Muscle layer of duodenum (tissue), 2 donors: ENCODE measurements at regions not wholly inside any gene's neighbourhood (a gene's known extent, or its start where the extent isn't known, plus 50 kb on each side); places are given as distances from the start of the nearest gene placed in this dataset.

Experiments used
- H3K27ac ChIP-seq: one replicate; pipeline ENCODE4 v1.7.0; 2013; ENCODE audit warnings: mild to moderate bottlenecking, low read length
- H3K27me3 ChIP-seq: one replicate; pipeline ENCODE4 v1.7.0; 2013; ENCODE audit warnings: low read depth, mild to moderate bottlenecking, control low read depth, low read length
- H3K36me3 ChIP-seq, 2 donors: one replicate each; pipeline ENCODE4 v1.7.0; 2013; ENCODE audit warnings: low read length in 2 of 2, control low read depth in 1 of 2, mild to moderate bottlenecking in 1 of 2; ENCODE audit not compliant: insufficient read depth in 2 of 2, control insufficient read depth in 1 of 2
- H3K4me1 ChIP-seq, 2 donors: one replicate each; pipeline ENCODE4 v1.7.0; 2013; ENCODE audit warnings: low read length in 2 of 2, mild to moderate bottlenecking in 2 of 2, control low read depth in 1 of 2, moderate library complexity in 1 of 2; ENCODE audit not compliant: insufficient read depth in 2 of 2, control insufficient read depth in 1 of 2
- H3K4me3 ChIP-seq, 2 donors: one replicate each; pipeline ENCODE4 v1.7.0; 2013; ENCODE audit warnings: low read length in 2 of 2, low read depth in 1 of 2, mild to moderate bottlenecking in 1 of 2
- H3K9me3 ChIP-seq, 2 donors: one replicate each; pipeline ENCODE4 v1.7.0; 2013; ENCODE audit warnings: low read length in 2 of 2, control low read depth in 1 of 2, mild to moderate bottlenecking in 1 of 2; ENCODE audit not compliant: control insufficient read depth in 1 of 2
- donor health status: healthy.

DNA sequence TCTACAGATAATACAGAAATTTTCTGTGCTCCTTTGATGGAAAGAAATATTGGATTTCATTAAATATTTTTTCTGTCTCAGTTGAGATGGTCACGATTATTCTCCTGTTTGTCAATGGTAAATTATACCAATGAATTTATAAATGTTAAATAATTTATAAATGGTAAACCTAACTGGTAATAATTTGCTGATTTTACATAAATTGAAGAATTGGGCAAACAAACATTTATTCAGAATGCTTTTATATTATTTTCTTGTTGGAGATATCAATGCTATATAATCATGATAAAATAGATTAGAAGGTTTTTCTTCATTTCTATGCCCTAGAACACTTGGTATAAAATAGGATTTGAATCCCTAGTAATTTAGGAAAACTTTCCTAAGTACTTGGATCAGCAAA lies 597.6 kb upstream of the IGFBP3 start:
- Histone ChIP-seq H3K4me1 (no peaks in the 10 kb centered on the region), H3K4me3 (no peak overlapping the region), H3K27me3 (no peaks in the 10 kb centered on the region), H3K27ac (no peak overlapping the region), H3K36me3 (no peaks in the 10 kb centered on the region), H3K9me3 (no peaks in the 10 kb centered on the region)

DNA sequence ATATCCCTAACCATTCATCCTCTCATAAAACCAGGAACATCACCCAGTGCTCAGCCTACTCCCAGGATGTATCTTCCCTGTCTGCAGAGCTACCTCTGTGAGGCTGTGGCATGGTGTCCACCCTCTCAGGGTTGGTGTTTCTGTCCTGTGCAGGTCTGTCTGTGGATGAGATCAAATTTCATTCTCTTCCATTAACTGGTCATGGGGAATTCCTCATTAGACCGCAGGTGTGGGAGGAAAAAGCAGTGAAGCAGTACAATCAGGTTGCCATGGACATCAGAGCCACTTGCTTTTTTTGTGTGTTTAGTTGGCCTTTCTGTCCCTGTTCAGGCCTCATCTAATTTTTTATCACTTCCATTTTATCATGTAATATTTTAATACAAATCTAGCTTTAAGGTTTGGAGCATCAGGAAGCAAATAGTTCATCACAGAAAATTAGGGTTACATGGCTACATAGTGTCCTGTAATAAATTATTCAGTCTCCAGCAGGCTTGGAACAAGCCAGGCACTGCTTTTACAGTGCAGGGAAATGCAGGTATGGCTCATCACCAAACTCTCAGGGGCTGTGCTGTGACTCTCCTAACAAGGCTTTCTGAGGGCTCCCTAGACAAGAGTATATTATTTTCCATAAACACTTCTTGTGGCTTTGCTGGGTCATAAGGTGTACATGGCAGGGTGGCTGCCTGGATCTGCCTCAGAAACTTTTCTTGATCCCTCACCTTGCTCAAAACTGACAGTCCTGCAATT lies 594.9 kb upstream of the IGFBP3 start:
- no peaks in the 10 kb centered on the region for H3K9me3 ChIP-seq
- no peak overlapping the region for H3K4me3 ChIP-seq
- no peaks in the 10 kb centered on the region for H3K4me1 ChIP-seq
- H3K36me3 ChIP-seq: no peaks in the 10 kb centered on the region
- H3K27me3 ChIP-seq: no peaks in the 10 kb centered on the region
- H3K27ac ChIP-seq: no peak overlapping the region

DNA sequence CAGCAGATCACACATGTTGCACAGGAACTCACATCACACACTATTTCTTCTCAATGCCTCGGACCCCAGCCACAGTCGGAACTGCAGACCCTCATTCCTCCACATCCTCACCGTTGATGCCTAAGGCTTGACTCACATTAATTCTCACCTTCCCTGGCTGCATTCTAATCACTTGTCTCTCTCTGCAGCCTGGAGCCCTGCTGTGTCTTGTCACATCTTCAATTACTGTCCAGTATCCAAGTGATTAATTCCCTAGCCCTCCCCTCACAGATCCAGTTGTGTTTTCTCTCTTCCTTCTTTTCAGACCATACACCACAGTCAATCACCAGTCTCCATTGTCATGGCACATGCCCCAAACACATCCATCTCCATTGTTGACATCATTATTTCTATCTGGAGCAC lies 592.4 kb upstream of the IGFBP3 start:
- Histone ChIP-seq H3K9me3 (peaks cover 0 to 5% of the 10 kb centered on the region in 2 donors), H3K27ac (no peak overlapping the region), H3K36me3 (no peaks in the 10 kb centered on the region), H3K27me3 (no peaks in the 10 kb centered on the region), H3K4me1 (no peaks in the 10 kb centered on the region), H3K4me3 (no peak overlapping the region)

DNA sequence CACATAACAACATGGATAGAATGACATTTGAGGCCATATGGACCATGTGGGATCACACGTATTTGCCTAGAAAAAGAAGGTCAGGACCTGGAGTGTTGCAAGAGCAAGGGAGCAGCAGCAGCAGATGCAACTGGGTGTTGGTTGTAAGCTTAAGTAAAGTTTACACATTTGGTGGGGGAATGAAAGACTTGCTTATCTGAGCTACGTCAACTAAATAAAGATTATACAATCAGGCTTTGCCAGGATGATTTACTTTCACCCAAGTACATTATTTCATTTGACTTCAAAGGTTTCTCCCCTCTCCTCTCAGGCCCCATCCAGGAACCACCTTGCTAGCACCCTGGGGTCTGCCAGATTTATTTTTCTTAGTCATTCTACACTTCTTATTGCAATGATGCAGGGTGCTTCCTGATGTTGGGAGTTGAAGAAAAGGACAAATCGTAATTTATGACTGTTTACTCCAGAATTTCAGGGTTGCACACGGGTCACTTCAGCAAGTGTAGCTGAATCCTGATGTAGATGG lies 591.9 kb upstream of the IGFBP3 start:
- Histone ChIP-seq H3K36me3 (no peaks in the 10 kb centered on the region), H3K4me3 (no peak overlapping the region), H3K27ac (no peak overlapping the region)

DNA sequence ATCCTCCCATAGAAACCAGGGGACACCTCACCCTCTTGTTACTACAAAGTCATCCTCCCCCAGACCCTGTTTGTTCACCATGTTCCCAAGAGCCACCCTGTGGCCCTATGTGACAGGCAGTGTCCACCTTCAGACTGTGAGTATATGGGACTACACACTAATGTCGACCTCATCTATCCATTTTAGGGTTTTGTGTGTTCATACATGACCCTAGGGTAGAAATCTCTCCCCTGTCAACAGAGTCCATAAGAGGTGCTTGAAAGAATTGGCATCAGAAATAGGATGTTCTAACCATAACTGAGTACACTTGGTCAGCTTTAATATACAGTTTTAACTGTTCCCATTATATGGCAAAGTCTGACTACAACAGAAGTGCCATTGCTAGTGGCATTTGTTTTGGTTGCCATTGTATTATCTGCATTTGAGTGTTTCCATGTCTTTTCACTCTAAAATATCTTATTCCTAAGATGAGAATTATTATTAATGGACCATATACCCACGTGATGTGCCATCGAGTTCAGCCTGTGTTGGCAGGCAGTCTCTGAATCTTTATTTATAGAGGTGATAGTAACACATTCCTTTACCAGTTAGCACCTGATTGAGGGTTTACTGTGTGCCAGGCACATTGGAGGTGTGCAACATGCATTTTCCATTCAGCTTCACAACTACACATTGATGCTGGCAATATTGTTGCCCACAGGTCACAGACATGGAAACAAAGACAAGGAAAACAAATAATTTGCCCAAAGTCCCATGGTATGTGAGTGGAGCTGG lies 590.6 kb upstream of the IGFBP3 start:
- H3K4me3 ChIP-seq: no peak overlapping the region
- H3K27me3 ChIP-seq: no peaks in the 10 kb centered on the region
- peaks cover 0 to 8% of the 10 kb centered on the region in 2 donors for H3K9me3 ChIP-seq
- no peaks in the 10 kb centered on the region for H3K4me1 ChIP-seq
- H3K36me3 ChIP-seq: no peaks in the 10 kb centered on the region
- H3K27ac ChIP-seq: no peak overlapping the region

More for the DNA sequence above, 591.9 kb upstream of the IGFBP3 start:
- Histone ChIP-seq H3K27me3 (no peaks in the 10 kb centered on the region), H3K9me3 (peaks cover 0 to 6% of the 10 kb centered on the region in 2 donors), H3K4me1 (no peaks in the 10 kb centered on the region)

DNA sequence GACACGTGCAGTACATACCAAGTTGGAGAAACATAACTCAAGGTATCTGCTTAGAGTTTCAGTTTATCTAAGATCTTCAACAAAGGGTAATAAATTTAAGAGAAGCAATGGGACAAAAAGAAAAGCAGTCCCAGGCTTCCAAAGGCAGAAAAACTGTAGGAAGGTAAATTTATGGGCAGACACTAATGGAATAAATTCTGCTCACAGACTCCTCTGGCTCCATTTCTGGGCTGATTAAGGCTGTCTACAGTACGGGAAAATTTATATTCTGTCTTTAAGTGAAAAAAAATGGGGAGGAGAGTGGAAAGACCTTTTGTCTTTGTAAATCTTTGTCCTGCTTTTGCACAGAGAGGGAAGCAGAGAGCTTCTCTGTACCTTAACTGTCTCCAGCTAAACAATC lies 587.5 kb upstream of the IGFBP3 start:
- H3K4me1 ChIP-seq: no peaks in the 10 kb centered on the region
- peaks cover 0 to 13% of the 10 kb centered on the region in 2 donors for H3K9me3 ChIP-seq
- no peaks in the 10 kb centered on the region for H3K27me3 ChIP-seq
- no peak overlapping the region for H3K4me3 ChIP-seq
- no peaks in the 10 kb centered on the region for H3K36me3 ChIP-seq
- no peak overlapping the region for H3K27ac ChIP-seq

DNA sequence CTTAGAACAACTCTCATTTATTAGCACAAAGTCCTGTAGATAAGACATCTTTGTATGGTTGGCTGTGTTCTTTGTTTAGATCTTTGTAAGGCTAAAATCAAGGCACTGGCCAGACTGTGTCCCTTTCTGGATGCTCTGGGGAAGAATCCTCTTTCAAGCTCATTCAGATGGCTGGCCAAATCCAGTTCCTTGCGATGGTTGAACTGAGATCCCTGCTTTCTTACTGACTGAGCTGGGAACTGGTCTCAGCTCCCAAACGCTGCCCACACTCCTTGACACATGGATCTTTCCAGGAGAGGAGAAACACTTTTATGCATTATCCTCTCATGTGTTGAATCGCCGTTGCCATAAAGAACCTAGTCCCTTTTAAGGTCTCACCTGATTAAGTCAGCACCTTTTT lies 586.5 kb upstream of the IGFBP3 start:
- Histone ChIP-seq H3K4me1 (no peaks in the 10 kb centered on the region), H3K4me3 (no peak overlapping the region), H3K36me3 (no peaks in the 10 kb centered on the region), H3K27ac (no peak overlapping the region), H3K9me3 (peaks cover 0 to 13% of the 10 kb centered on the region in 2 donors), H3K27me3 (no peaks in the 10 kb centered on the region)

DNA sequence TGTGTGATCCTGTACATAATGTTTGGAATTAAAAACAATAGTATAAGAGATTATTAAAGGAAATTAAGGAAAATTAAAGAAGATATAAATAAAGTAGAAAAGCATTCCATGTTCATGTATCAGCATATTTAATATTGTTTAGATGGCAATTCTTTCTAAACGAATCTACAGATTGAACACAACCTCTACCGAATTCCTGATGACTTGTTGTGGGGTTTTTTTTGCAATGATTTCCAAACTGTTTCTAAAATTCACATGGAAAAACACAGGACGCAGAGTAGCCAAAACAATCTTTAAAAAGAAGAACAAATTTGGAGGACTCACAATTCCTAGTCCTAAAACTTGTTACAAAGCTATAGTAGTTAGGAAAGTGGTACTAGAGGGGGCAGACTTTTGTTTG lies 573.4 kb upstream of the IGFBP3 start:
- peaks cover 0 to 3% of the 10 kb centered on the region in 2 donors for H3K4me1 ChIP-seq
- no peak overlapping the region for H3K4me3 ChIP-seq
- no peaks in the 10 kb centered on the region for H3K27me3 ChIP-seq
- peaks cover 0 to under 1% of the 10 kb centered on the region in 2 donors for H3K9me3 ChIP-seq
- H3K27ac ChIP-seq: no peak overlapping the region
- no peaks in the 10 kb centered on the region for H3K36me3 ChIP-seq

DNA sequence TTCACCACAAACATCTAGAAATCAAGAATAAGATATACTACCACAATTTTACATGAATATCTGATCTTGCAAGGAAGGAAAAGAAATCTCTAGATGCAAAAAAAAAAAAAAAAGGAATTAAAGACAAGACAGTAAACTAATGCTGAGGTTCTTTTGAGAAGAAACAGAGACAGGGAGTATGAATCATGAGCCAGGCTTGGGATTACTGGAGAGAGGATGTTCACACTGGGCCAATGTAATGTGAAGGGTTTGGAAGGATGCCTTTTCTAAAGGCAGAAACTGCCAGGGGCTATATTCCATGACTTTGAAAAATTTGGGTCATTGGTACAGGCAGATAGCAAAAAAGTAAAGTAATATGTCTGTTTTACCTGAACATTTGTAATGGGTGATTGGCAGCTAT lies 573.0 kb upstream of the IGFBP3 start:
- no peaks in the 10 kb centered on the region for H3K9me3 ChIP-seq
- H3K27me3 ChIP-seq: no peaks in the 10 kb centered on the region
- no peaks in the 10 kb centered on the region for H3K36me3 ChIP-seq
- no peak overlapping the region for H3K4me3 ChIP-seq
- peaks cover 0 to 5% of the 10 kb centered on the region in 2 donors for H3K4me1 ChIP-seq
- H3K27ac ChIP-seq: no peak overlapping the region

DNA sequence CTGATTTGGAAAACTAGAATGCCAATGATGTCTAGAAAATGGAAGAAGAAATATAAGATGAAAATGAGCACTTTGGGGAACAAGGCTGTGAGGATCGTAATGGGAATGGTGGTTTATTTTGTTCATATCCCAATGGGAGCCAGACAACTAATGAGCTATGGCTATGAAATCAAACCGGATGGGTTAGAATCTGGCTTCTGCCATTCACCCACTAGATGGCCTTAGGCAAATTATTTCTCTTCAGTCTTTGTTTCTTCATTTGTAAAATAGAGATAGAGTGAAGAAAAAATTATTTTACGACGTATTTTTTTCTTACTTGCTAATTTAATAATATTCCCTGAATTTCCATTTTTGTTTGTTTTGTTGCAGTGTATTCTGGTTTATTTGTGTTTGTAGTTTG lies 572.1 kb upstream of the IGFBP3 start:
- Histone ChIP-seq H3K36me3 (no peaks in the 10 kb centered on the region), H3K4me1 (peaks cover 0 to 10% of the 10 kb centered on the region in 2 donors), H3K27ac (no peak overlapping the region), H3K4me3 (no peak overlapping the region), H3K27me3 (no peaks in the 10 kb centered on the region), H3K9me3 (no peaks in the 10 kb centered on the region)

DNA sequence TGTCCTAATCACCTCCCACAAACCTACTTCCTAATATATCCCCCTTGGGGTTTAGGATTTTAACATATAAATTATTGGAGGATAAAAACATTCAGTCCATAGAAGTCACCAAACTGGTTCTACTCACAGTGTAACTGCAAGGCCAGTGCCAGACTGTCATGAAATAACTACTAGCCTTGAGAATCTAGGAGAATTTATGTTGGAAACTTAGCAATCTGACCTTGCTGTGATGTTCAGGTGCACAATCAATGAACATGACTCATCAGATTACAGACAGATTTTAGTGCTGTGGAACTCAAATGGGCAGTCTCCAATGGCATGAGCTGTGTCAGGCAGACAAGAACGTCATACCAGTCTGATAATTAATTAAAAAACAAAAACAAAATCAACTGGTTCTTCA lies 571.4 kb upstream of the IGFBP3 start:
- Histone ChIP-seq H3K4me3 (no peak overlapping the region), H3K36me3 (no peaks in the 10 kb centered on the region), H3K9me3 (no peaks in the 10 kb centered on the region), H3K4me1 (peaks cover 0 to 10% of the 10 kb centered on the region in 2 donors), H3K27ac (no peak overlapping the region), H3K27me3 (no peaks in the 10 kb centered on the region)
